ENCODE measurements at regions not wholly inside any gene's neighbourhood (a gene's known extent, or its start where the extent isn't known, plus 50 kb on each side); places are given as distances from the start of the nearest gene placed in this dataset.

GRCh38 chr2:118791483-118791882, 56.0 kb downstream of the EN1 start:
- no peak overlapping the region for H3K4me3 ChIP-seq (ENCODE audit: low read depth in 1 of 5, low read length in 5 of 5)
- H3K27ac ChIP-seq (ENCODE audit: low read depth, low read length), result no peak overlapping the region
- no peaks in the 10 kb centered on the region for H3K9me3 ChIP-seq (ENCODE audit: control insufficient read depth in 5 of 5, low read length in 5 of 5)
- no peaks in the 10 kb centered on the region for H3K36me3 ChIP-seq (ENCODE audit: control insufficient read depth in 5 of 5, insufficient read depth in 5 of 5, low read length in 5 of 5)
- H3K4me1 ChIP-seq (ENCODE audit: control insufficient read depth in 5 of 5, insufficient read depth in 5 of 5, low read length in 5 of 5), result peaks cover 0 to 9% (median 0%) of the 10 kb centered on the region in 5 donors
- no peak overlapping the region for H3K9ac ChIP-seq (ENCODE audit: low read length in 5 of 5)
- peaks cover 0 to 18% (median 5%) of the 10 kb centered on the region in 5 donors for H3K27me3 ChIP-seq (ENCODE audit: control insufficient read depth in 5 of 5, insufficient read depth in 4 of 5, low read length in 5 of 5)

- no peak overlapping the region for H3K4me3 ChIP-seq (ENCODE audit: low read depth in 1 of 5, low read length in 5 of 5)
- H3K27ac ChIP-seq (ENCODE audit: low read depth, low read length), result no peak overlapping the region
- H3K27me3 ChIP-seq (ENCODE audit: control insufficient read depth in 5 of 5, insufficient read depth in 4 of 5, low read length in 5 of 5), result peaks cover 0 to 12% (median 0%) of the 10 kb centered on the region in 5 donors
- H3K36me3 ChIP-seq (ENCODE audit: control insufficient read depth in 5 of 5, insufficient read depth in 5 of 5, low read length in 5 of 5), result no peaks in the 10 kb centered on the region
- H3K4me1 ChIP-seq (ENCODE audit: control insufficient read depth in 5 of 5, insufficient read depth in 5 of 5, low read length in 5 of 5), result peaks cover 0 to 10% (median 0%) of the 10 kb centered on the region in 5 donors
- H3K9ac ChIP-seq (ENCODE audit: low read length in 5 of 5), result no peak overlapping the region
- no peaks in the 10 kb centered on the region for H3K9me3 ChIP-seq (ENCODE audit: control insufficient read depth in 5 of 5, low read length in 5 of 5)
These were observed 60.7 kb downstream of the EN1 start for GRCh38 chr2:118786746-118787145.

DNA sequence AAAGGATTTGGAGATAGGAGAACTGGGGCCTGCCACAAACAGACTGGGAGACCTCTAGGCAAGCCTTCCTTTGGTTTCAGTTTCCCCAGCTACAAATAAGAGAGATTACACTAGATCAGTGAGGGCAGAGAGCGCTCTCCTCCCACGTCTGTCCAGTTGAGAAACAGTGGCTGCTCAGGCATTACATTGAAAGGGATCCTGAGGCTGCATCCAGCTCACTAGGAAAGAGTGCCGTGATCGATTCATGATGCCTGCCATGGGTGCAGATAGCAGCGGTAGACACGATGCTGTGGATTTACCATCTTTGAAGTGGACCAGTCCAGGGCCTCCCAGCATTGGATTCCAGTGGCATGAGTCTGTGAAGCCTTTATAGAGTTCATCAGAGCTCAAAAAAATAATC, 62.6 kb downstream of the EN1 start:
- Histone ChIP-seq H3K27me3 (ENCODE audit: control insufficient read depth in 5 of 5, insufficient read depth in 4 of 5, low read length in 5 of 5) (peaks cover 0 to 12% (median 0%) of the 10 kb centered on the region in 5 donors), H3K27ac (ENCODE audit: low read depth, low read length) (no peak overlapping the region), H3K36me3 (ENCODE audit: control insufficient read depth in 5 of 5, insufficient read depth in 5 of 5, low read length in 5 of 5) (no peaks in the 10 kb centered on the region), H3K9ac (ENCODE audit: low read length in 5 of 5) (no peak overlapping the region), H3K4me3 (ENCODE audit: low read depth in 1 of 5, low read length in 5 of 5) (no peak overlapping the region), H3K4me1 (ENCODE audit: control insufficient read depth in 5 of 5, insufficient read depth in 5 of 5, low read length in 5 of 5) (peaks cover 0 to 10% (median 0%) of the 10 kb centered on the region in 5 donors), H3K9me3 (ENCODE audit: control insufficient read depth in 5 of 5, low read length in 5 of 5) (no peaks in the 10 kb centered on the region)

GRCh38 chr2:118779362-118779761, 68.1 kb downstream of the EN1 start:
- no peaks in the 10 kb centered on the region for H3K9me3 ChIP-seq (ENCODE audit: control insufficient read depth in 5 of 5, low read length in 5 of 5)

DNA sequence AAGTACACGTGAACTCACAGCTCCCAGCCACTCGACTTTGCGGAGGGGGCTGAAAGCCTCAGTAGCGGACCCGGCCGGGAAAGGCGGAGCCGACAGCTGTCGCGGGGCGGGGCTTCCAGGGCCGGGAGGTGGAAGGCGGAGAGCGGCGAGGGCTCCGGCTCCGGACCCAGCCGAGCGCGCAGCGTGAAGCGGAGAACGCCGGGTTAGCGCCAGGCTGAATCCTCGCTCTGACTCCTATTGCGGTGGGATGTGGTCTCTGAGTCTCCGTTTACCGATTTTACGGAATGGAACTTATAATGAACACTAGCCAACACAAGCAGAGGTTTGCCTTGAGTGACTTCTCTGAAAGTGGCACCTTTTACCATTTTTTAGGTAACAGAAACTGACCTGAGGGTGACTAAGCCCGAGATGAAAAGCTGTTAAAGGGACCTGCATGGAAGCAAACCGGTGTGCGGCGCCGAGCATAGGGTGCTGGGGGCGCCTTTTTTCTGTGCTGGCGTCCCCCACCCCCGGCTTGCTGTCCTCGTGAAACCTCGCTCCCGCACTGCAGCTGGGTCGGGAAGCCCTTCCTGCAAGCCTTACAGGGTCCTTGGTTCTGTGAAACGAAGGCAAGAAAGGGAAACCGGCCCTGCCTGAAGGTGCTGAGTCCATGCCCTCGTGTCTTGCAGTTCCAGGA, 72.9 kb downstream of the EN1 start:
- peak overlapping the region; percentile 58 to 81 (median 60) for H3K4me3 ChIP-seq (ENCODE audit: low read depth in 1 of 5, low read length in 5 of 5)
- no peak overlapping the region for H3K27ac ChIP-seq (ENCODE audit: low read depth, low read length)
- H3K4me1 ChIP-seq (ENCODE audit: control insufficient read depth in 5 of 5, insufficient read depth in 5 of 5, low read length in 5 of 5), result peaks cover 0 to 8% (median 7%) of the 10 kb centered on the region in 5 donors
- no peaks in the 10 kb centered on the region for H3K9me3 ChIP-seq (ENCODE audit: control insufficient read depth in 5 of 5, low read length in 5 of 5)
- no peaks in the 10 kb centered on the region for H3K36me3 ChIP-seq (ENCODE audit: control insufficient read depth in 5 of 5, insufficient read depth in 5 of 5, low read length in 5 of 5)
- peak overlapping the region in 2 of 5 donors; percentile 61 to 70 for H3K9ac ChIP-seq (ENCODE audit: low read length in 5 of 5)
- peaks cover 0 to 8% (median 2%) of the 10 kb centered on the region in 5 donors for H3K27me3 ChIP-seq (ENCODE audit: control insufficient read depth in 5 of 5, insufficient read depth in 4 of 5, low read length in 5 of 5)

More at GRCh38 chr2:118779362-118779761, 68.1 kb downstream of the EN1 start:
- Histone ChIP-seq H3K27ac (ENCODE audit: low read depth, low read length) (no peak overlapping the region), H3K4me3 (ENCODE audit: low read depth in 1 of 5, low read length in 5 of 5) (no peak overlapping the region), H3K36me3 (ENCODE audit: control insufficient read depth in 5 of 5, insufficient read depth in 5 of 5, low read length in 5 of 5) (no peaks in the 10 kb centered on the region), H3K9ac (ENCODE audit: low read length in 5 of 5) (no peak overlapping the region), H3K27me3 (ENCODE audit: control insufficient read depth in 5 of 5, insufficient read depth in 4 of 5, low read length in 5 of 5) (no peaks in the 10 kb centered on the region), H3K4me1 (ENCODE audit: control insufficient read depth in 5 of 5, insufficient read depth in 5 of 5, low read length in 5 of 5) (peaks cover 0 to 7% (median 7%) of the 10 kb centered on the region in 5 donors)

DNA sequence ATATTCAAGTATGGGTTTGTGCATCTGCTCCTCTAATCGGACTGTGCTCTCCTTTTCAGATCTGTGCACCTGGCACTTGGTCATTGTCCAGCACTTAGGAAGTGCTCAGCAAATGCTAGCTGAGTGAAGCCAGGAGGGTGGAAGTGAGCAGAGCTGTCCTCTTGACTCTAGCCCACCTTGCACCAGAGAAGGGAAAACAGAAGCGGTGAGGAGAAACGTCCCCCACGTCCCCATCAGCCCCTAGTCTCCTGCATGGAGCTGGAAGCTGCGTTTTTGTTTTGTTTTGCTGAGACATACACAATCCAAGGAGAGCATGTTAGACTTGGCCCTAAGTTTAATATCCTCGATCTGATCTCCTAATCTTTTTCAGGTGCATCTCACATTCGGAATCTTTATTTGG, 73.6 kb downstream of the EN1 start:
- Histone ChIP-seq H3K4me3 (ENCODE audit: low read depth in 1 of 5, low read length in 5 of 5) (peak overlapping the region in 1 of 5 donors; percentile 5), H3K9ac (ENCODE audit: low read length in 5 of 5) (no peak overlapping the region), H3K27me3 (ENCODE audit: control insufficient read depth in 5 of 5, insufficient read depth in 4 of 5, low read length in 5 of 5) (peaks cover 0 to 8% (median 2%) of the 10 kb centered on the region in 5 donors), H3K4me1 (ENCODE audit: control insufficient read depth in 5 of 5, insufficient read depth in 5 of 5, low read length in 5 of 5) (peaks cover 0 to 8% (median 7%) of the 10 kb centered on the region in 5 donors), H3K27ac (ENCODE audit: low read depth, low read length) (no peak overlapping the region), H3K9me3 (ENCODE audit: control insufficient read depth in 5 of 5, low read length in 5 of 5) (no peaks in the 10 kb centered on the region), H3K36me3 (ENCODE audit: control insufficient read depth in 5 of 5, insufficient read depth in 5 of 5, low read length in 5 of 5) (no peaks in the 10 kb centered on the region)

DNA sequence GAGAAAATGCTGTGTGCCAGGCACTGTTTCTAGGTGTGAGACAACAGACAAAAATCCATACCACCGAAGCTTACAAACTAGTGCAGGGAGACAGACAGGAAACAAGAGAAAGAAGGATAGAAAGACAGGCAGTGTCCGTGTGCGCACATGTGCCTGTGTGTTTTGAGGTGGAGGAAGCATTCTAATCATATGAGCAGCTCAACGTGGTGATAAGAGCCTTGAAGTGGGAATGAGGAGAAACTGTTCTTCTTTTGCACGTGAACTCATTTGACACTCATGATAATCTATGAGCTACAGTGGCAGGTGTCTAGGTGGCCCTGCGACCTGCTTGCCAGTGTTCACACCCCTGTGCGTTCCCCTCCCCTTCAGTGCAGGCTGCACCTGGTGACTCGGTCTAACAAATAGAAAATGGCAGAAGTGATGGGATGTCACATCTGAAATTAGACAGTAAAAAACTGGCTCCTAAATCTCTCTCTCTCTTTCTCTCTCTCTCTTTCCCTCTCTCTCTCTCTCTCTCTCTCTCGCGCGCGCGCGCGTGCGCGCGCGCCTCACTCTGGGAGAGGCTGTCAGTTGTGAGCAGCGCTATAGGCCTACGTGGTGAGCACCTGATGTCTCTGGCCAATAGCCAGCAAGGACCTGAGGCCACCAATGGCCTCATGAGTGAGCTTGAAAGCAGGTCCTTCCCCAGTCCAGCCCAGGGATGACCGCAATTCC, 74.8 kb downstream of the EN1 start:
- no peaks in the 10 kb centered on the region for H3K9me3 ChIP-seq (ENCODE audit: control insufficient read depth in 5 of 5, low read length in 5 of 5)
- no peaks in the 10 kb centered on the region for H3K36me3 ChIP-seq (ENCODE audit: control insufficient read depth in 5 of 5, insufficient read depth in 5 of 5, low read length in 5 of 5)
- no peak overlapping the region for H3K9ac ChIP-seq (ENCODE audit: low read length in 5 of 5)
- H3K4me3 ChIP-seq (ENCODE audit: low read depth in 1 of 5, low read length in 5 of 5), result no peak overlapping the region
- H3K27ac ChIP-seq (ENCODE audit: low read depth, low read length), result no peak overlapping the region
- peaks cover 0 to 8% (median 7%) of the 10 kb centered on the region in 5 donors for H3K4me1 ChIP-seq (ENCODE audit: control insufficient read depth in 5 of 5, insufficient read depth in 5 of 5, low read length in 5 of 5)
- peaks cover 0 to 8% (median 2%) of the 10 kb centered on the region in 5 donors for H3K27me3 ChIP-seq (ENCODE audit: control insufficient read depth in 5 of 5, insufficient read depth in 4 of 5, low read length in 5 of 5)

GRCh38 chr2:118769707-118770400, 77.6 kb downstream of the EN1 start:
- Histone ChIP-seq H3K9me3 (ENCODE audit: control insufficient read depth in 5 of 5, low read length in 5 of 5) (no peaks in the 10 kb centered on the region), H3K9ac (ENCODE audit: low read length in 5 of 5) (no peak overlapping the region), H3K27ac (ENCODE audit: low read depth, low read length) (no peak overlapping the region), H3K4me1 (ENCODE audit: control insufficient read depth in 5 of 5, insufficient read depth in 5 of 5, low read length in 5 of 5) (peaks cover 0 to 6% (median 4%) of the 10 kb centered on the region in 5 donors), H3K27me3 (ENCODE audit: control insufficient read depth in 5 of 5, insufficient read depth in 4 of 5, low read length in 5 of 5) (peaks cover 0 to 12% (median 5%) of the 10 kb centered on the region in 5 donors), H3K4me3 (ENCODE audit: low read depth in 1 of 5, low read length in 5 of 5) (no peak overlapping the region), H3K36me3 (ENCODE audit: control insufficient read depth in 5 of 5, insufficient read depth in 5 of 5, low read length in 5 of 5) (no peaks in the 10 kb centered on the region)

GRCh38 chr2:118766871-118767270, 80.6 kb downstream of the EN1 start:
- H3K4me3 ChIP-seq (ENCODE audit: low read depth in 1 of 5, low read length in 5 of 5), result no peak overlapping the region
- no peaks in the 10 kb centered on the region for H3K4me1 ChIP-seq (ENCODE audit: control insufficient read depth in 5 of 5, insufficient read depth in 5 of 5, low read length in 5 of 5)
- H3K27me3 ChIP-seq (ENCODE audit: control insufficient read depth in 5 of 5, insufficient read depth in 4 of 5, low read length in 5 of 5), result peaks cover 0 to 12% (median 4%) of the 10 kb centered on the region in 5 donors
- no peak overlapping the region for H3K9ac ChIP-seq (ENCODE audit: low read length in 5 of 5)
- no peaks in the 10 kb centered on the region for H3K9me3 ChIP-seq (ENCODE audit: control insufficient read depth in 5 of 5, low read length in 5 of 5)
- no peak overlapping the region for H3K27ac ChIP-seq (ENCODE audit: low read depth, low read length)
- H3K36me3 ChIP-seq (ENCODE audit: control insufficient read depth in 5 of 5, insufficient read depth in 5 of 5, low read length in 5 of 5), result no peaks in the 10 kb centered on the region

DNA sequence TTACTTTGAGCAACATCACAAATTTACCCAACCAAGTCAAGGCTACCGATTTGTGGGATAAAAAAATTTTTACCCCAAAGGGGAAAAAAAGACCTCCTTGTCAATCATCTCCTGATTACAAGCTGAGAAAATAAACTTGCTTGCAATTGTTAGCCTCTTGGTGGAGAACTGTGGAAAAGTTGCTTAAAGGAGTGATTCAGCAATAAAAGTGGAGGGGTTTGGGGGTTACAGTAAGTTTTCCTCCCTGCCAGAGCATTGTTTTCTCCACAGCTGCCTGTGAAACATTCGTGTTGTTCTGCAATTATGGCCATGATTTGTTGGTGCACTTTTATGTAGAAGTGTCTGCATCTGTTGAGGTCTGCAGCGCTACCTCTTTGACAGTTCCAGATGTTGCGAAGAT, 82.6 kb downstream of the EN1 start:
- peaks cover 0 to 12% (median 0%) of the 10 kb centered on the region in 5 donors for H3K27me3 ChIP-seq (ENCODE audit: control insufficient read depth in 5 of 5, insufficient read depth in 4 of 5, low read length in 5 of 5)
- no peak overlapping the region for H3K27ac ChIP-seq (ENCODE audit: low read depth, low read length)
- H3K4me3 ChIP-seq (ENCODE audit: low read depth in 1 of 5, low read length in 5 of 5), result no peak overlapping the region
- no peak overlapping the region for H3K9ac ChIP-seq (ENCODE audit: low read length in 5 of 5)
- no peaks in the 10 kb centered on the region for H3K9me3 ChIP-seq (ENCODE audit: control insufficient read depth in 5 of 5, low read length in 5 of 5)
- no peaks in the 10 kb centered on the region for H3K4me1 ChIP-seq (ENCODE audit: control insufficient read depth in 5 of 5, insufficient read depth in 5 of 5, low read length in 5 of 5)
- no peaks in the 10 kb centered on the region for H3K36me3 ChIP-seq (ENCODE audit: control insufficient read depth in 5 of 5, insufficient read depth in 5 of 5, low read length in 5 of 5)
